ENCODE measurements at regions not wholly inside any gene's neighbourhood (a gene's known extent, or its start where the extent isn't known, plus 50 kb on each side); places are given as distances from the start of the nearest gene placed in this dataset.

- H3K9ac ChIP-seq (ENCODE audit: low read depth, low read length) = no peak overlapping the region
- no TSS peak for BruUV-seq (replicated peaks)
- no peak overlapping the region for H4K91ac ChIP-seq (ENCODE audit: insufficient read depth, low read depth, low read length)
- no CpG with 5 or more reads among the region's 4 CpGs for WGBS, 2 experiments (ENCODE audit: extremely low coverage in 2 of 2, insufficient read length in 1 of 2)
- peaks cover 1% of the 10 kb centered on the region; the same call in 1 of the 2 replicates for H3K9me3 ChIP-seq (ENCODE audit: control insufficient read depth, insufficient read depth, low read length)
- no peak overlapping the region for H2AK5ac ChIP-seq (ENCODE audit: low read depth, low read length)
- H3K4me2 ChIP-seq (ENCODE audit: low read depth, low read length) = no peak overlapping the region
- H3K4ac ChIP-seq (ENCODE audit: low read depth, low read length) = no peak overlapping the region
- H3K36me3 ChIP-seq (ENCODE audit: control insufficient read depth, insufficient read depth, low read length) = no peaks in the 10 kb centered on the region
- no peak overlapping the region for H2BK120ac ChIP-seq (ENCODE audit: low read depth, low read length)
- no peak overlapping the region for H2AFZ ChIP-seq (replicated peaks; ENCODE audit: low read length, poor library complexity)
- H4K8ac ChIP-seq (ENCODE audit: low read depth in 2 of 2, low read length in 2 of 2) = no peak overlapping the region
- H2BK15ac ChIP-seq (ENCODE audit: low read depth, low read length) = no peak overlapping the region
- H3K27ac ChIP-seq (ENCODE audit: insufficient read depth, low read length) = no peak overlapping the region
- no peaks in the 10 kb centered on the region for H3K9me1 ChIP-seq (ENCODE audit: insufficient read depth, low read length)
- H3K18ac ChIP-seq (ENCODE audit: low read depth, low read length) = peak overlapping the region; percentile 3; the same call in 1 of the 2 replicates
- no peak overlapping the region for H2BK5ac ChIP-seq (ENCODE audit: low read depth, low read length, poor library complexity, severe bottlenecking)
- no peak overlapping the region for H3K4me3 ChIP-seq (ENCODE audit: insufficient read depth, low read depth, low read length)
- peaks cover 4% of the 10 kb centered on the region; the same call in 1 of the 2 replicates for H3K4me1 ChIP-seq (ENCODE audit: control insufficient read depth, insufficient read depth, low read length)
- H4K5ac ChIP-seq (ENCODE audit: low read depth, low read length) = no peak overlapping the region
- H2BK20ac ChIP-seq (ENCODE audit: low read depth, low read length) = no peak overlapping the region
- H4K20me1 ChIP-seq (ENCODE audit: insufficient read depth, low read length) = no peaks in the 10 kb centered on the region
- no peak overlapping the region for H2AK9ac ChIP-seq (replicated peaks; ENCODE audit: low read depth, low read length, poor library complexity)
- TF ChIP-seq MAFK (IDR thresholded peaks at IDR 0.05; ENCODE audit: low read depth, low read length) (no peak), CEBPB (IDR thresholded peaks at IDR 0.05; ENCODE audit: low read depth, low read length) (peak; percentile 52), RFX5 (IDR thresholded peaks at IDR 0.05; ENCODE audit: low read depth, low read length) (no peak)
- ChIA-PET POLR2A (ENCODE audit: unreplicated experiment) (no interaction called here), CTCF (no interaction called here)
- DNase-seq (peak; percentile 22), ATAC-seq (ENCODE audit: low read depth) (no peak)
- dilution Hi-C loops (cut with HindIII; ENCODE audit: low sequenced_read_pairs, unreplicated experiment) (no loop called here), intact Hi-C loops (cut with micrococcal nuclease) (loop anchor here (1.0 kb wide), 1 partner anchor 8 kb away; no protein-coding TSS in a partner anchor), in situ Hi-C loops (cut with MboI; ENCODE audit: low sequenced_read_pairs) (no loop called here)
- H3K56ac ChIP-seq (ENCODE audit: extremely low read depth, insufficient read depth, low read length) = no peak overlapping the region
- H3K27me3 ChIP-seq (ENCODE audit: control insufficient read depth, insufficient read depth, low read length) = no peaks in the 10 kb centered on the region; the same call in 1 of the 2 replicates
- no peak overlapping the region for H3K23ac ChIP-seq (ENCODE audit: low read depth, low read length)
- no peaks in the 10 kb centered on the region for H3K79me1 ChIP-seq (ENCODE audit: low read depth in 1 of 2, low read length in 2 of 2)
- no peak overlapping the region for H3K14ac ChIP-seq (replicated peaks; ENCODE audit: low read depth, low read length)
Observed at GRCh38 chr2:18309627-18310026, 250.8 kb downstream of the RDH14 start.

All from IMR-90 (cell line).